ENCODE measurements at regions not wholly inside any gene's neighbourhood (a gene's known extent, or its start where the extent isn't known, plus 50 kb on each side); places are given as distances from the start of the nearest gene placed in this dataset.

- Histone ChIP-seq H4K91ac (ENCODE audit: insufficient read length, low read depth, low read length) (no peak overlapping the region), H4K20me1 (ENCODE audit: control insufficient read depth, insufficient read depth, insufficient read length) (no peaks in the 10 kb centered on the region), H3K23me2 (ENCODE audit: insufficient read length, low read depth, low read length, poor library complexity, severe bottlenecking) (no peaks in the 10 kb centered on the region), H2BK120ac (ENCODE audit: low read depth, low read length, poor library complexity, severe bottlenecking) (no peak overlapping the region), H3K4ac (ENCODE audit: low read depth, low read length) (no peak overlapping the region), H3K14ac (ENCODE audit: insufficient read depth, low read length) (no peak overlapping the region), H3K27ac (ENCODE audit: insufficient read length, low read depth, low read length) (no peak overlapping the region), H3K9me3 (ENCODE audit: control insufficient read depth, low read depth, low read length) (no peaks in the 10 kb centered on the region), H3K18ac (ENCODE audit: insufficient read length, low read depth, low read length) (no peak overlapping the region), H2BK20ac (ENCODE audit: low read depth, low read length, poor library complexity, severe bottlenecking) (no peak overlapping the region), H2BK15ac (ENCODE audit: low read depth, low read length) (no peak overlapping the region), H3K56ac (ENCODE audit: insufficient read length, low read depth, low read length) (no peak overlapping the region), H4K8ac (replicated peaks; ENCODE audit: insufficient read length, low read depth, low read length) (no peak overlapping the region), H3K79me1 (ENCODE audit: insufficient read depth, low read depth, low read length, poor library complexity, severe bottlenecking) (no peaks in the 10 kb centered on the region), H3K9ac (ENCODE audit: extremely low read depth, insufficient read length, low read length) (no peak overlapping the region), H2AFZ (ENCODE audit: low read length) (no peak overlapping the region), H4K5ac (ENCODE audit: insufficient read length, low read depth, low read length) (no peak overlapping the region), H3K79me2 (ENCODE audit: insufficient read depth, low read length) (no peaks in the 10 kb centered on the region), H3K23ac (ENCODE audit: insufficient read length, low read depth, low read length) (no peak overlapping the region), H2BK12ac (ENCODE audit: insufficient read length, low read depth, low read length) (no peak overlapping the region), H2AK5ac (ENCODE audit: insufficient read length, low read length) (no peak overlapping the region), H3K4me2 (ENCODE audit: insufficient read depth, insufficient read length, low read length) (no peak overlapping the region), H2BK5ac (ENCODE audit: insufficient read length, low read length) (no peak overlapping the region), H3K27me3 (ENCODE audit: insufficient read depth, low read length) (no peaks in the 10 kb centered on the region), H3T11ph (ENCODE audit: low read length) (no peak overlapping the region), H3K4me1 (ENCODE audit: insufficient read depth, low read length) (no peaks in the 10 kb centered on the region)
- Mint-ChIP-seq H3K36me3 (ENCODE audit: insufficient read depth in 1 of 3, low read depth in 3 of 3) (no peaks in the 10 kb centered on the region), H3K27ac (no peak overlapping the region), H3K27me3 (ENCODE audit: low read depth) (no peaks in the 10 kb centered on the region), H3K4me1 (peaks cover 11% of the 10 kb centered on the region in 2 experiments), H3K4me3 (no peak overlapping the region), H3K9me3 (no peaks in the 10 kb centered on the region)
- DNase-seq = no peak
- WGBS (ENCODE audit: extremely low coverage, insufficient read length, low lambda C conversion rate) = no CpG with 5 or more reads among the region's 3 CpGs
- TF ChIP-seq CTCF (conservative IDR thresholded peaks at IDR 0.05) = no peak
These were observed 517.3 kb upstream of the PTCHD4 start for GRCh38 chr6:48628316-48628715.

Measured in H9 (cell line).